WERI-Rb-1 (cell line): ENCODE measurements at regions not wholly inside any gene's neighbourhood (a gene's known extent, or its start where the extent isn't known, plus 50 kb on each side); places are given as distances from the start of the nearest gene placed in this dataset.

Experiments
- DNase-seq: peaks from one replicate; pipeline ENCODE4 v3.0.0-alpha.2; 2020
- H3K27ac ChIP-seq: fragments of 250-450 bp; sonication (Bioruptor Pico); 2 replicates; pipeline ENCODE4 v1.5.1; 2020; ENCODE audit warnings: mild to moderate bottlenecking, moderate library complexity
- H3K27me3 ChIP-seq: fragments of 250-450 bp; sonication (Bioruptor Pico); 2 replicates; pipeline ENCODE4 v1.5.1; 2021; ENCODE audit warnings: mild to moderate bottlenecking, low read depth, moderate library complexity; ENCODE audit not compliant: insufficient read depth, severe bottlenecking
- H3K36me3 ChIP-seq: fragments of 250-450 bp; sonication (Bioruptor Pico); 2 replicates; pipeline ENCODE4 v1.5.1; 2020; ENCODE audit warnings: mild to moderate bottlenecking, moderate library complexity
- H3K4me3 ChIP-seq: 2 replicates; pipeline ENCODE4 v1.5.1; 2011; ENCODE audit warnings: low read depth, mild to moderate bottlenecking, control low read depth, low read length
- H3K9me3 ChIP-seq: fragments of 250-450 bp; sonication (Bioruptor Pico); 2 replicates; pipeline ENCODE4 v1.5.1; 2021; ENCODE audit warnings: mild to moderate bottlenecking, moderate library complexity; ENCODE audit not compliant: severe bottlenecking
- CTCF ChIP-seq: IDR thresholded peaks from 2 replicates; pipeline ENCODE4 v1.5.1; 2011; ENCODE audit warnings: low read depth, mild to moderate bottlenecking, control low read depth, inconsistent platforms, low read length

GRCh38 chr16:13569986-13570385 is 350.0 kb upstream of the ERCC4 start:
- Histone ChIP-seq H3K27ac (no peak overlapping the region), H3K27me3 (peaks cover 30% of the 10 kb centered on the region), H3K4me3 (no peak overlapping the region), H3K9me3 (no peaks in the 10 kb centered on the region), H3K36me3 (no peaks in the 10 kb centered on the region)
- no peak for TF ChIP-seq CTCF
- no peak for DNase-seq

GRCh38 chr16:13571036-13571435 is 348.9 kb upstream of the ERCC4 start:
- no peak for TF ChIP-seq CTCF
- no peak overlapping the region for H3K4me3 ChIP-seq
- no peak overlapping the region for H3K27ac ChIP-seq
- peaks cover 30% of the 10 kb centered on the region for H3K27me3 ChIP-seq
- DNase-seq: no peak
- H3K9me3 ChIP-seq: no peaks in the 10 kb centered on the region
- H3K36me3 ChIP-seq: no peaks in the 10 kb centered on the region

GRCh38 chr16:13573903-13574302 is 346.1 kb upstream of the ERCC4 start:
- no peak overlapping the region for H3K4me3 ChIP-seq
- no peaks in the 10 kb centered on the region for H3K9me3 ChIP-seq
- no peaks in the 10 kb centered on the region for H3K36me3 ChIP-seq
- no peak overlapping the region for H3K27ac ChIP-seq
- DNase-seq: no peak
- H3K27me3 ChIP-seq: peaks cover 21% of the 10 kb centered on the region
- no peak for TF ChIP-seq CTCF

GRCh38 chr16:13586051-13586450 is 333.9 kb upstream of the ERCC4 start:
- DNase-seq: no peak
- TF ChIP-seq CTCF: no peak
- Histone ChIP-seq H3K9me3 (no peaks in the 10 kb centered on the region), H3K27me3 (peaks cover 41% of the 10 kb centered on the region), H3K4me3 (no peak overlapping the region), H3K36me3 (no peaks in the 10 kb centered on the region), H3K27ac (no peak overlapping the region)

GRCh38 chr16:13587181-13587580 is 332.8 kb upstream of the ERCC4 start:
- no peak for TF ChIP-seq CTCF
- no peaks in the 10 kb centered on the region for H3K36me3 ChIP-seq
- H3K4me3 ChIP-seq: no peak overlapping the region
- no peak overlapping the region for H3K27ac ChIP-seq
- H3K27me3 ChIP-seq: peaks cover 40% of the 10 kb centered on the region
- no peaks in the 10 kb centered on the region for H3K9me3 ChIP-seq
- no peak for DNase-seq

- no peak for TF ChIP-seq CTCF
- no peak for DNase-seq
- H3K27ac ChIP-seq: no peak overlapping the region
Observed at GRCh38 chr16:13594823-13595222, 325.1 kb upstream of the ERCC4 start.

More at GRCh38 chr16:13594823-13595222, 325.1 kb upstream of the ERCC4 start:
- H3K4me3 ChIP-seq: no peak overlapping the region
- peaks cover 63% of the 10 kb centered on the region for H3K27me3 ChIP-seq
- H3K9me3 ChIP-seq: no peaks in the 10 kb centered on the region
- no peaks in the 10 kb centered on the region for H3K36me3 ChIP-seq
